Calu3 (cell line): ENCODE measurements at regions not wholly inside any gene's neighbourhood (a gene's known extent, or its start where the extent isn't known, plus 50 kb on each side); places are given as distances from the start of the nearest gene placed in this dataset.

ENCODE experiments used
- BruUV-seq: library from RNA; stranded (reverse); fragments of 400-500 nt; replicated peaks from 2 replicates; lab custom pipeline; 2021; lab: Mats Ljungman, UMichigan
- CTCF ChIA-PET: fragments of 300-600 bp; sonication (Branson Sonifier 250); formaldehyde crosslinking; loops from one replicate; lab custom pipeline; 2022; ENCODE audit warnings: antibody characterized with exemption; lab: Charles Lee
- DNase-seq: peaks from one replicate; pipeline ENCODE4 v3.0.0; 2022
- H3K27ac Mint-ChIP-seq: one replicate; pipeline ENCODE4 v1.8.0; 2022; ENCODE audit warnings: mixed read lengths; ENCODE audit not compliant: unreplicated experiment
- H3K27me3 Mint-ChIP-seq: one replicate; pipeline ENCODE4 v1.8.0; 2022; ENCODE audit warnings: mixed read lengths; ENCODE audit not compliant: unreplicated experiment
- H3K36me3 Mint-ChIP-seq: one replicate; pipeline ENCODE4 v1.8.0; 2022; ENCODE audit warnings: mild to moderate bottlenecking, moderate library complexity, mixed read lengths; ENCODE audit not compliant: insufficient read depth, unreplicated experiment
- H3K4me1 Mint-ChIP-seq: one replicate; pipeline ENCODE4 v1.8.0; 2022; ENCODE audit warnings: mild to moderate bottlenecking, low read depth, mixed read lengths; ENCODE audit not compliant: unreplicated experiment
- H3K4me3 Mint-ChIP-seq: one replicate; pipeline ENCODE4 v1.8.0; 2022; ENCODE audit warnings: mild to moderate bottlenecking, low read depth, moderate library complexity, mixed read lengths; ENCODE audit not compliant: unreplicated experiment
- H3K9me3 Mint-ChIP-seq: one replicate; pipeline ENCODE4 v1.8.0; 2022; ENCODE audit warnings: low read depth, mixed read lengths; ENCODE audit not compliant: unreplicated experiment
- intact Hi-C: fragments of 100-400 bp; cut with micrococcal nuclease; formaldehyde crosslinking; loops from one replicate; pipeline ENCODE4 v1.10.0; 2022; ENCODE audit not compliant: unreplicated experiment
- TF ChIP-seq, protein P1 (sequence below): fragments of 200-600 bp; IDR thresholded peaks from one replicate; pipeline ENCODE4 v1.8.0; 2022; ENCODE audit warnings: antibody characterized with exemption; ENCODE audit not compliant: unreplicated experiment

DNA sequence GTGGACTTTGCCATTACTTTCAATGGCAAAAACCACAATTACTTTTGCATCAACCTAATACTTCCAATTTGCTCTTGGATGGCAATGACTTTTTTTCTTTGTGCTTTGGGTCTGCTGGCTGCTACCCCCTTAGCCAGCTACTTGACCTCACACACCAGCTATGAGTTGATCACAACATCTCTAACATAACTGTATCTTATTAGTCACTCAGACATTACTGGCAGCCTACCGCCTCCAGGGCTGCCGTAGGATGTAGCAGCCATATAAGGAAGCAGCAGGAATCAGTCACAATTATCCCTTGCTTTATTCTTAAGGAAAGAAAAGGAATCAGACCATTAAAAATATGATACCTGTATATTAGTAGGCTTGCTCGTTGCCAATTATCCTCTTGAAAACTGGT lies 260.5 kb downstream of the ADAMTS20 start:
- H3K36me3 Mint-ChIP-seq = no peaks in the 10 kb centered on the region
- TF ChIP-seq, protein P1, sequence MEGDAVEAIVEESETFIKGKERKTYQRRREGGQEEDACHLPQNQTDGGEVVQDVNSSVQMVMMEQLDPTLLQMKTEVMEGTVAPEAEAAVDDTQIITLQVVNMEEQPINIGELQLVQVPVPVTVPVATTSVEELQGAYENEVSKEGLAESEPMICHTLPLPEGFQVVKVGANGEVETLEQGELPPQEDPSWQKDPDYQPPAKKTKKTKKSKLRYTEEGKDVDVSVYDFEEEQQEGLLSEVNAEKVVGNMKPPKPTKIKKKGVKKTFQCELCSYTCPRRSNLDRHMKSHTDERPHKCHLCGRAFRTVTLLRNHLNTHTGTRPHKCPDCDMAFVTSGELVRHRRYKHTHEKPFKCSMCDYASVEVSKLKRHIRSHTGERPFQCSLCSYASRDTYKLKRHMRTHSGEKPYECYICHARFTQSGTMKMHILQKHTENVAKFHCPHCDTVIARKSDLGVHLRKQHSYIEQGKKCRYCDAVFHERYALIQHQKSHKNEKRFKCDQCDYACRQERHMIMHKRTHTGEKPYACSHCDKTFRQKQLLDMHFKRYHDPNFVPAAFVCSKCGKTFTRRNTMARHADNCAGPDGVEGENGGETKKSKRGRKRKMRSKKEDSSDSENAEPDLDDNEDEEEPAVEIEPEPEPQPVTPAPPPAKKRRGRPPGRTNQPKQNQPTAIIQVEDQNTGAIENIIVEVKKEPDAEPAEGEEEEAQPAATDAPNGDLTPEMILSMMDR = no peak
- H3K27me3 Mint-ChIP-seq = no peaks in the 10 kb centered on the region
- H3K4me1 Mint-ChIP-seq = no peaks in the 10 kb centered on the region
- BruUV-seq = no TSS peak
- DNase-seq = no peak
- no peaks in the 10 kb centered on the region for H3K9me3 Mint-ChIP-seq
- no peak overlapping the region for H3K27ac Mint-ChIP-seq
- CTCF ChIA-PET = no interaction called here
- intact Hi-C loops = no loop called here
- no peak overlapping the region for H3K4me3 Mint-ChIP-seq

DNA sequence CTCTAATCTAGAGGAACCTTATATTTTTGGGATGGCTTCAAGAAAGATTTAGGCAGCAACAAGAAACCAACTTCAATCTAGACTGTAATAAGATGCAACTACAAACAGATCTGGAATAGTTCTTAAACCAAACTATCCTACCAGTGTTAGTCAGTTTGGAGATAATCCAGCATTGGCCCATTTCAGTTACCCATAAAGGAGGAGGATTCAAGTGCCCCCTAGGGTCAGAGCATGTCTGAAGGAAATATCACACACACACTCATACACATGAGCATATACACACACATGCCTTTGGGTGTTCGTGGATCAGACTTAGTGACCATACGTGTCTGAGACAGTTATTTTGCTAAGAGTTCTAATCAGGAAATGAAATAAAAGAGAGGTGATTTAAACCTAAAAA lies 261.2 kb downstream of the ADAMTS20 start:
- Mint-ChIP-seq H3K4me3 (no peak overlapping the region), H3K4me1 (no peaks in the 10 kb centered on the region), H3K27ac (no peak overlapping the region), H3K36me3 (no peaks in the 10 kb centered on the region), H3K9me3 (no peaks in the 10 kb centered on the region), H3K27me3 (no peaks in the 10 kb centered on the region)
- intact Hi-C loops = no loop called here
- no TSS peak for BruUV-seq
- CTCF ChIA-PET = interaction anchor here (1.4 kb wide), 1 partner anchor 13 kb away, joined by 3 read pairs; no protein-coding TSS in a partner anchor
- TF ChIP-seq, protein P1 = no peak
- no peak for DNase-seq

DNA sequence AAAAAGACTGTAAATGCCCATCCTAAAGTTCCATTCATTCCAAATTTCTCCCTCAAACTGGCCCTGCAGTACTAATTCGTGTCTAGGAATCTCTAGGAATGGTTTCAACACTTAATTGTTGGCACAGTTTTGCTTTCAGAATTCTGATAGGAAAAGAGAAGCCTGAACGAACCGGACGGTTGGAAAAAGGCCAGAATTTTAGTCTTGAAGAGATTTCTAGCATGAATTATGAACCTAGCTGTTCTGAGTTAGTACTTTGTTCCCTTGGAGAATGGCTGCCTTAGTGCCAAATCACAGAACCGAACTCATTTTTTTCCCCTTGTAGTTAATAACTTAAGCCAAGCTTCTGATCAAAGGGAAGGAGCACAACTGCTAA lies 262.6 kb downstream of the ADAMTS20 start:
- no TSS peak for BruUV-seq
- H3K36me3 Mint-ChIP-seq = no peaks in the 10 kb centered on the region
- no peaks in the 10 kb centered on the region for H3K9me3 Mint-ChIP-seq
- peaks cover 8% of the 10 kb centered on the region for H3K4me1 Mint-ChIP-seq
- no peak for DNase-seq
- no peak overlapping the region for H3K4me3 Mint-ChIP-seq
- TF ChIP-seq, protein P1 = no peak
- no peak overlapping the region for H3K27ac Mint-ChIP-seq
- no peaks in the 10 kb centered on the region for H3K27me3 Mint-ChIP-seq
- CTCF ChIA-PET = interaction anchor here (0.6 kb wide), 1 partner anchor 240 kb away, joined by 3 read pairs; no protein-coding TSS in a partner anchor
- intact Hi-C loops = no loop called here

DNA sequence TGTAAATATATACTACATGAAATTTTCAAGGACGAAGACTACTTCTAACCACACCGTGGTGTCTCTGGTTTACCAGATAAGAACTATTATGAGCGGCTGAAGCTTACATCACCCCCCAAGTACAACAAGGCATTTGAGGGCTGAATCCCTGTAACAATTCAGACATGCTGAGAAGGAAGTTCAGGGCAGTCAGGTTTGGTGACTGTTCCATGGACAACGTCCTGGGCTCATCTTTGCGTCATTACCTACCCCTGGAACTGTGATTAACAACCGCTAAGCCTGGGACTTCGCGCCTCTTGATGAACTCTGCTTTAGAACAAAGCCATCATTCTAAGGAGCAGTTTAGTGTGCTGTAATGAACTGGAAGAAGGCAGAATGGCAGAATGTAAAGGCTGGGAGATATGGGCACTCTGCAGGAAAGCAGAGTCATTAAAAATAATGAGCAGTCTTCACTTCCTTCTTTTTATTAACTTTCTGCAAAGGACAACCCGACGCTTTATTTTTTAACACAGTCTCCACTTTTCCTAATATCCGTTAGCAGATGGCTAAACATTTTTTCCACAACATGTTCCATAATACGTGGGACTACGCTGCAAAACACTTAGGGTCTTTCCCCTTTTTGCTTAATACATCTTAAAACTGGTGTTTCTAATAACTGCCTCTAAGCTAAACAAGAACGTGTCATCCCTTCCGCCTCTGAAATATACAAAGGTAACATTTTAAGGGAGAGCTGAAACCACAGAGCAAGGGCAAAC lies 263.2 kb downstream of the ADAMTS20 start:
- Mint-ChIP-seq H3K9me3 (no peaks in the 10 kb centered on the region), H3K4me3 (no peak overlapping the region), H3K27ac (no peak overlapping the region), H3K4me1 (peaks cover 8% of the 10 kb centered on the region), H3K36me3 (no peaks in the 10 kb centered on the region), H3K27me3 (no peaks in the 10 kb centered on the region)
- intact Hi-C loops = no loop called here
- no peak for DNase-seq
- TF ChIP-seq, protein P1 = no peak
- CTCF ChIA-PET = no interaction called here
- BruUV-seq = no TSS peak
